Ishikawa (cell line): ENCODE measurements at regions not wholly inside any gene's neighbourhood (a gene's known extent, or its start where the extent isn't known, plus 50 kb on each side); places are given as distances from the start of the nearest gene placed in this dataset.

ENCODE experiments used
- CEBPB ChIP-seq: IDR thresholded peaks from 2 replicates; pipeline ENCODE4 v1.6.1; 2012
- EP300 ChIP-seq: IDR thresholded peaks from 2 replicates; pipeline ENCODE4 v1.6.1; 2012; ENCODE audit warnings: borderline replicate concordance
- MAX ChIP-seq: IDR thresholded peaks from 2 replicates; pipeline ENCODE4 v1.6.1; 2012
- NFIC ChIP-seq: IDR thresholded peaks from 2 replicates; pipeline ENCODE4 v1.6.1; 2012
- RAD21 ChIP-seq: IDR thresholded peaks from 2 replicates; pipeline ENCODE4 v1.6.1; 2012; ENCODE audit warnings: low read depth
- TEAD4 ChIP-seq: IDR thresholded peaks from 2 replicates; pipeline ENCODE4 v1.6.1; 2012

GRCh38 chr9:73050887-73051550, 98.2 kb upstream of the ALDH1A1 start:
- no peak for TF ChIP-seq EP300
- no peak for TF ChIP-seq MAX
- TF ChIP-seq NFIC, result no peak
- TF ChIP-seq TEAD4, result no peak
- TF ChIP-seq RAD21, result no peak
- TF ChIP-seq CEBPB, result no peak
